Left kidney (tissue), 1 donor: ENCODE measurements at regions not wholly inside any gene's neighbourhood (a gene's known extent, or its start where the extent isn't known, plus 50 kb on each side); places are given as distances from the start of the nearest gene placed in this dataset.

ENCODE experiments used
- DNase-seq: peaks from one replicate; pipeline ENCODE4 v3.0.0-alpha.2; 2013

GRCh38 chr18:78632111-78632541, 347.5 kb upstream of the SALL3 start:
- no peak for DNase-seq

- DNase-seq = no peak
Measured at GRCh38 chr18:78634061-78634696, 345.4 kb upstream of the SALL3 start.

- no peak for DNase-seq
Measured at GRCh38 chr18:78635093-78635800, 344.4 kb upstream of the SALL3 start.

- no peak for DNase-seq
Measured at GRCh38 chr18:78636260-78636659, 343.4 kb upstream of the SALL3 start.

GRCh38 chr18:78637442-78638402, 341.9 kb upstream of the SALL3 start:
- no peak for DNase-seq

GRCh38 chr18:78639006-78639950, 340.3 kb upstream of the SALL3 start:
- DNase-seq = no peak

- DNase-seq = no peak
Measured at GRCh38 chr18:78640246-78640995, 339.2 kb upstream of the SALL3 start.

GRCh38 chr18:78641689-78642231, 337.9 kb upstream of the SALL3 start:
- DNase-seq = no peak

- DNase-seq = no peak
Measured at GRCh38 chr18:78642296-78642951, 337.2 kb upstream of the SALL3 start.

GRCh38 chr18:78643004-78643403, 336.6 kb upstream of the SALL3 start:
- no peak for DNase-seq

- DNase-seq = no peak
Measured at GRCh38 chr18:78643981-78644380, 335.6 kb upstream of the SALL3 start.

- no peak for DNase-seq
Measured at GRCh38 chr18:78645216-78645615, 334.4 kb upstream of the SALL3 start.

- DNase-seq = no peak
Measured at GRCh38 chr18:78647018-78647417, 332.6 kb upstream of the SALL3 start.

- no peak for DNase-seq
Measured at GRCh38 chr18:78649421-78649820, 330.2 kb upstream of the SALL3 start.

- DNase-seq = no peak
Measured at GRCh38 chr18:78650926-78651325, 328.7 kb upstream of the SALL3 start.

GRCh38 chr18:78652001-78652545, 327.5 kb upstream of the SALL3 start:
- DNase-seq = no peak

GRCh38 chr18:78655921-78656320, 323.7 kb upstream of the SALL3 start:
- DNase-seq = no peak

- DNase-seq = no peak
Measured at GRCh38 chr18:78656346-78656925, 323.2 kb upstream of the SALL3 start.

- DNase-seq = no peak
Measured at GRCh38 chr18:78658531-78658930, 321.1 kb upstream of the SALL3 start.
